ENCODE measurements at regions not wholly inside any gene's neighbourhood (a gene's known extent, or its start where the extent isn't known, plus 50 kb on each side); places are given as distances from the start of the nearest gene placed in this dataset.
"Not testable (repeated sequence)": the region's sequence is repeated elsewhere in the genome, so short reads cannot be mapped to it uniquely, and the experiment has no call there.

- WGBS, 5 donors, result 45 to 85% (median 57%) methylated on average over 1 of the region's 1 CpG
Measured at GRCh38 chr19:23984911-23985310, 70.2 kb downstream of the ZNF726 start.

GRCh38 chr19:23986623-23987022 lies 71.9 kb downstream of the ZNF726 start:
- H3K4me1 ChIP-seq, result no peaks in the 10 kb centered on the region
- WGBS, 5 donors, result 81 to 98% (median 90%) methylated on average over 1 of the region's 1 CpG
- no peaks in the 10 kb centered on the region for H3K9me3 ChIP-seq
- no peaks in the 10 kb centered on the region for H3K36me3 ChIP-seq
- no peak overlapping the region for H3K27ac ChIP-seq
- no peak for DNase-seq
- no peak overlapping the region for H3K4me3 ChIP-seq
- H3K27me3 ChIP-seq, result no peaks in the 10 kb centered on the region
- TF ChIP-seq EP300 (IDR thresholded peaks at IDR 0.05) (no peak), CTCF (IDR thresholded peaks at IDR 0.05) (no peak), POLR2AphosphoS5 (IDR thresholded peaks at IDR 0.05) (no peak), POLR2A (IDR thresholded peaks at IDR 0.05) (no peak)
- intact Hi-C loops (cut with DNase I; ENCODE audit: low total_unique reads), result no loop called here

More at GRCh38 chr19:23984911-23985310, 70.2 kb downstream of the ZNF726 start:
- DNase-seq; H3K36me3 ChIP-seq; intact Hi-C loops (cut with DNase I; ENCODE audit: low total_unique reads); H3K27ac ChIP-seq; H3K27me3 ChIP-seq; H3K9me3 ChIP-seq; H3K4me1 ChIP-seq; H3K4me3 ChIP-seq: not testable (repeated sequence)

GRCh38 chr19:23991170-23991569 lies 76.5 kb downstream of the ZNF726 start:
- peaks cover 0 to 13% (median 0%) of the 10 kb centered on the region in 4 donors for H3K9me3 ChIP-seq
- intact Hi-C loops (cut with DNase I; ENCODE audit: low total_unique reads), result no loop called here
- peak; percentile 83 to 87 for DNase-seq
- peak in 1 of 3 donors; percentile 42 for TF ChIP-seq POLR2AphosphoS5 (IDR thresholded peaks at IDR 0.05)
- TF ChIP-seq CTCF (IDR thresholded peaks at IDR 0.05), result no peak
- no peaks in the 10 kb centered on the region for H3K4me1 ChIP-seq
- no peak overlapping the region for H3K27ac ChIP-seq
- WGBS, 5 donors, result 28 to 55% (median 32%) methylated on average over 1 of the region's 1 CpG
- H3K27me3 ChIP-seq, result no peaks in the 10 kb centered on the region
- H3K36me3 ChIP-seq, result no peaks in the 10 kb centered on the region
- no peak overlapping the region for H3K4me3 ChIP-seq

- Histone ChIP-seq H3K27ac (no peak overlapping the region), H3K4me1 (no peaks in the 10 kb centered on the region), H3K9me3 (peaks cover 0 to 25% (median 0%) of the 10 kb centered on the region in 4 donors), H3K27me3 (no peaks in the 10 kb centered on the region), H3K4me3 (no peak overlapping the region), H3K36me3 (no peaks in the 10 kb centered on the region)
- TF ChIP-seq POLR2A (IDR thresholded peaks at IDR 0.05) (no peak), EP300 (IDR thresholded peaks at IDR 0.05) (no peak), CTCF (IDR thresholded peaks at IDR 0.05) (no peak), POLR2AphosphoS5 (IDR thresholded peaks at IDR 0.05) (no peak)
- no peak for DNase-seq
- WGBS, 5 donors, result 36 to 55% (median 46%) methylated on average over 3 of the region's 3 CpGs
- intact Hi-C loops (cut with DNase I; ENCODE audit: low total_unique reads), result no loop called here
Measured at GRCh38 chr19:23992348-23992747, 77.7 kb downstream of the ZNF726 start.

GRCh38 chr19:23993440-23993839 lies 78.8 kb downstream of the ZNF726 start:
- no peak overlapping the region for H3K4me3 ChIP-seq
- intact Hi-C loops (cut with DNase I; ENCODE audit: low total_unique reads), result no loop called here

More at GRCh38 chr19:23993440-23993839, 78.8 kb downstream of the ZNF726 start:
- Histone ChIP-seq H3K27me3 (no peaks in the 10 kb centered on the region), H3K27ac (no peak overlapping the region), H3K4me1 (no peaks in the 10 kb centered on the region), H3K36me3 (no peaks in the 10 kb centered on the region), H3K9me3 (peaks cover 0 to 36% (median 0%) of the 10 kb centered on the region in 4 donors)
- DNase-seq, result no peak
- 77 to 90% (median 85%) methylated on average over 2 of the region's 2 CpGs for WGBS, 5 donors
- no peak for TF ChIP-seq POLR2AphosphoS5 (IDR thresholded peaks at IDR 0.05)
- no peak for TF ChIP-seq CTCF (IDR thresholded peaks at IDR 0.05)
- TF ChIP-seq EP300 (IDR thresholded peaks at IDR 0.05), result no peak
- no peak for TF ChIP-seq POLR2A (IDR thresholded peaks at IDR 0.05)

Measured in stomach (tissue), 8 donors.